A549 (cell line): ENCODE measurements at regions not wholly inside any gene's neighbourhood (a gene's known extent, or its start where the extent isn't known, plus 50 kb on each side); places are given as distances from the start of the nearest gene placed in this dataset.

ENCODE experiments used
- CTCF ChIP-seq: fragments of >200 bp; sonication (Bioruptor Twin); formaldehyde crosslinking; IDR thresholded peaks from 3 replicates; pipeline ENCODE4 v1.5.1; 2016
- EP300 ChIP-seq, 2 experiments: fragments of >200 bp; sonication (Bioruptor Twin); formaldehyde crosslinking; IDR thresholded peaks; 2 replicates in 1 of 2; 3 replicates in 1 of 2; pipeline ENCODE4 v1.6.1; 2016 to 2017
- KDM5A ChIP-seq: fragments of 200-600 bp; sonication (generic); IDR thresholded peaks from 2 replicates; pipeline ENCODE4 v1.6.1; 2016; ENCODE audit warnings: antibody characterized with exemption, mild to moderate bottlenecking
- PHF8 ChIP-seq: fragments of 200-600 bp; sonication (generic); IDR thresholded peaks from 2 replicates; pipeline ENCODE4 v1.6.1; 2016; ENCODE audit warnings: low read depth, mild to moderate bottlenecking, antibody characterized with exemption, moderate library complexity, borderline replicate concordance
- POLR2A ChIP-seq: IDR thresholded peaks from 2 replicates; pipeline ENCODE4 v1.6.1; 2012; ENCODE audit warnings: mild to moderate bottlenecking, low read length
- RCOR1 ChIP-seq: fragments of 150-350 bp; IDR thresholded peaks from 2 replicates; pipeline ENCODE4 v1.6.1; 2014; ENCODE audit warnings: antibody characterized with exemption, low read length, low read depth
- RFX5 ChIP-seq: fragments of 450-650 bp; IDR thresholded peaks from 2 replicates; pipeline ENCODE4 v1.7.1; 2014; ENCODE audit warnings: antibody characterized with exemption, mild to moderate bottlenecking, moderate library complexity

- TF ChIP-seq POLR2A = no peak
- no peak for TF ChIP-seq CTCF
- TF ChIP-seq RFX5 = no peak
- no peak for TF ChIP-seq RCOR1
- TF ChIP-seq EP300 (IDR thresholded peaks at IDR 0.05) = no peak
- TF ChIP-seq KDM5A = no peak
- TF ChIP-seq PHF8 = no peak
These were observed 1009.0 kb upstream of the LCORL start for GRCh38 chr4:19030536-19030935.
